ENCODE measurements at regions not wholly inside any gene's neighbourhood (a gene's known extent, or its start where the extent isn't known, plus 50 kb on each side); places are given as distances from the start of the nearest gene placed in this dataset.

DNA sequence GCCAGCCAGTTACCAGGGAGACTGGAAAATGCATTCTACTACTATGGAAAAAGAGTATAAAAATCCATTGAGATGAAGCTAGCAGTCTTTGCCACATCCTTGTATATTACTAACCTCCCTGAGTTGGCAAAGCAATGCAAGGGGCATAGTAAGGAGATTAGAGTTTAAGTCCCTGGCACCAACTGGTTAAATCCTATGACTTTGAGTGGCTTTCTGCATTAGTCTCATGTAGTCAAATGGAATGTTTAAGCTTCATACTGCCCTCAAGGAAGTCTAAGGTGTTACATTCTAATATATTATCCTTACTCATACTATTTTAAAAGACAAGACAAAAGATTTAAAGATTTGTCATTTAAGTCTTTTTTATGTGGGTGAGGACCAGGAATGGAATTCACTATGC lies 110.1 kb downstream of the INHBA start:
- TF ChIP-seq, protein P1, sequence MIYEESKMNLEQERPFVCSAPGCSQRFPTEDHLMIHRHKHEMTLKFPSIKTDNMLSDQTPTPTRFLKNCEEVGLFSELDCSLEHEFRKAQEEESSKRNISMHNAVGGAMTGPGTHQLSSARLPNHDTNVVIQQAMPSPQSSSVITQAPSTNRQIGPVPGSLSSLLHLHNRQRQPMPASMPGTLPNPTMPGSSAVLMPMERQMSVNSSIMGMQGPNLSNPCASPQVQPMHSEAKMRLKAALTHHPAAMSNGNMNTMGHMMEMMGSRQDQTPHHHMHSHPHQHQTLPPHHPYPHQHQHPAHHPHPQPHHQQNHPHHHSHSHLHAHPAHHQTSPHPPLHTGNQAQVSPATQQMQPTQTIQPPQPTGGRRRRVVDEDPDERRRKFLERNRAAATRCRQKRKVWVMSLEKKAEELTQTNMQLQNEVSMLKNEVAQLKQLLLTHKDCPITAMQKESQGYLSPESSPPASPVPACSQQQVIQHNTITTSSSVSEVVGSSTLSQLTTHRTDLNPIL (CRISPR knock-in tag; IDR thresholded peaks at IDR 0.05; ENCODE audit: low read depth), result no peak
- TF ChIP-seq, protein P2, sequence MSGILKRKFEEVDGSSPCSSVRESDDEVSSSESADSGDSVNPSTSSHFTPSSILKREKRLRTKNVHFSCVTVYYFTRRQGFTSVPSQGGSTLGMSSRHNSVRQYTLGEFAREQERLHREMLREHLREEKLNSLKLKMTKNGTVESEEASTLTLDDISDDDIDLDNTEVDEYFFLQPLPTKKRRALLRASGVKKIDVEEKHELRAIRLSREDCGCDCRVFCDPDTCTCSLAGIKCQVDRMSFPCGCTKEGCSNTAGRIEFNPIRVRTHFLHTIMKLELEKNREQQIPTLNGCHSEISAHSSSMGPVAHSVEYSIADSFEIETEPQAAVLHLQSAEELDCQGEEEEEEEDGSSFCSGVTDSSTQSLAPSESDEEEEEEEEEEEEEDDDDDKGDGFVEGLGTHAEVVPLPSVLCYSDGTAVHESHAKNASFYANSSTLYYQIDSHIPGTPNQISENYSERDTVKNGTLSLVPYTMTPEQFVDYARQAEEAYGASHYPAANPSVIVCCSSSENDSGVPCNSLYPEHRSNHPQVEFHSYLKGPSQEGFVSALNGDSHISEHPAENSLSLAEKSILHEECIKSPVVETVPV (CRISPR knock-in tag; IDR thresholded peaks at IDR 0.05), result no peak
- TF ChIP-seq ZC3H10 (CRISPR knock-in tag; IDR thresholded peaks at IDR 0.05), result no peak
- TF ChIP-seq ZFP3 (CRISPR knock-in tag; IDR thresholded peaks at IDR 0.05), result no peak
- TF ChIP-seq OSR1 (CRISPR knock-in tag; IDR thresholded peaks at IDR 0.05), result no peak
- TF ChIP-seq BACH2 (CRISPR knock-in tag; IDR thresholded peaks at IDR 0.05; ENCODE audit: borderline replicate concordance), result no peak
- no peak for TF ChIP-seq TCF4 (CRISPR knock-in tag; IDR thresholded peaks at IDR 0.05; ENCODE audit: borderline replicate concordance)
- TF ChIP-seq ZNF8 (CRISPR knock-in tag; IDR thresholded peaks at IDR 0.05), result no peak
- TF ChIP-seq, protein P3, sequence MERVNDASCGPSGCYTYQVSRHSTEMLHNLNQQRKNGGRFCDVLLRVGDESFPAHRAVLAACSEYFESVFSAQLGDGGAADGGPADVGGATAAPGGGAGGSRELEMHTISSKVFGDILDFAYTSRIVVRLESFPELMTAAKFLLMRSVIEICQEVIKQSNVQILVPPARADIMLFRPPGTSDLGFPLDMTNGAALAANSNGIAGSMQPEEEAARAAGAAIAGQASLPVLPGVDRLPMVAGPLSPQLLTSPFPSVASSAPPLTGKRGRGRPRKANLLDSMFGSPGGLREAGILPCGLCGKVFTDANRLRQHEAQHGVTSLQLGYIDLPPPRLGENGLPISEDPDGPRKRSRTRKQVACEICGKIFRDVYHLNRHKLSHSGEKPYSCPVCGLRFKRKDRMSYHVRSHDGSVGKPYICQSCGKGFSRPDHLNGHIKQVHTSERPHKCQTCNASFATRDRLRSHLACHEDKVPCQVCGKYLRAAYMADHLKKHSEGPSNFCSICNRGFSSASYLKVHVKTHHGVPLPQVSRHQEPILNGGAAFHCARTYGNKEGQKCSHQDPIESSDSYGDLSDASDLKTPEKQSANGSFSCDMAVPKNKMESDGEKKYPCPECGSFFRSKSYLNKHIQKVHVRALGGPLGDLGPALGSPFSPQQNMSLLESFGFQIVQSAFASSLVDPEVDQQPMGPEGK (CRISPR knock-in tag; IDR thresholded peaks at IDR 0.05; ENCODE audit: borderline replicate concordance), result no peak
- TF ChIP-seq, protein P4, sequence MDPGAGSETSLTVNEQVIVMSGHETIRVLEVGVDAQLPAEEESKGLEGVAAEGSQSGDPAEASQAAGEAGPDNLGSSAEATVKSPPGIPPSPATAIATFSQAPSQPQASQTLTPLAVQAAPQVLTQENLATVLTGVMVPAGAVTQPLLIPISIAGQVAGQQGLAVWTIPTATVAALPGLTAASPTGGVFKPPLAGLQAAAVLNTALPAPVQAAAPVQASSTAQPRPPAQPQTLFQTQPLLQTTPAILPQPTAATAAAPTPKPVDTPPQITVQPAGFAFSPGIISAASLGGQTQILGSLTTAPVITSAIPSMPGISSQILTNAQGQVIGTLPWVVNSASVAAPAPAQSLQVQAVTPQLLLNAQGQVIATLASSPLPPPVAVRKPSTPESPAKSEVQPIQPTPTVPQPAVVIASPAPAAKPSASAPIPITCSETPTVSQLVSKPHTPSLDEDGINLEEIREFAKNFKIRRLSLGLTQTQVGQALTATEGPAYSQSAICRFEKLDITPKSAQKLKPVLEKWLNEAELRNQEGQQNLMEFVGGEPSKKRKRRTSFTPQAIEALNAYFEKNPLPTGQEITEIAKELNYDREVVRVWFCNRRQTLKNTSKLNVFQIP (CRISPR knock-in tag; IDR thresholded peaks at IDR 0.05; ENCODE audit: borderline replicate concordance, low read depth), result no peak

DNA sequence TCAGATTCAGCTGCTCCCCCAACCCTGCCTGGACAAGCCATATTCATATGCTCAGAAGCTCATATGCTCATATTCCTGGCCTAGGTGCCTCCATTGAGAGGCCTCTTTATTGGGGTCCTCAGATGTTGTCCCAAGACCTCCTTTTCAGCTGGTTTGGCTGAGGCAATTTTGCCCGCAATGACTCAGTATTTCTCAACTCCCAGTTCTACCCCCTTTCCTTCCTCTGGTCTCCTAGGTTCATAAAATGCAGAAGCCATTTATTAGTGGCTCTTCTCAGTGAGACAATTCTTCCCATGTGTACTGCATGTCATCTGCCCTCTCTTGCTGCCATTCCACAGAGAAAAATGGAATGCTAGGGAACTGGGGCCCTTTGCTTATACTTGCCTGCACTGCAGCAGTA lies 110.7 kb downstream of the INHBA start:
- TF ChIP-seq ZFP3 (CRISPR knock-in tag; IDR thresholded peaks at IDR 0.05) (no peak), BACH2 (CRISPR knock-in tag; IDR thresholded peaks at IDR 0.05; ENCODE audit: borderline replicate concordance) (no peak), ZC3H10 (CRISPR knock-in tag; IDR thresholded peaks at IDR 0.05) (no peak), ISL1 (CRISPR knock-in tag; IDR thresholded peaks at IDR 0.05) (no peak), ARNTL (CRISPR knock-in tag; IDR thresholded peaks at IDR 0.05; ENCODE audit: borderline replicate concordance, low read depth) (no peak), OSR1 (CRISPR knock-in tag; IDR thresholded peaks at IDR 0.05) (no peak), ESRRG (CRISPR knock-in tag; IDR thresholded peaks at IDR 0.05) (no peak), TCF4 (CRISPR knock-in tag; IDR thresholded peaks at IDR 0.05; ENCODE audit: borderline replicate concordance) (no peak), ZNF8 (CRISPR knock-in tag; IDR thresholded peaks at IDR 0.05) (no peak), ZNF70 (CRISPR knock-in tag; IDR thresholded peaks at IDR 0.05) (no peak)
- TF ChIP-seq, protein P1 (CRISPR knock-in tag; IDR thresholded peaks at IDR 0.05; ENCODE audit: low read depth), result no peak
- TF ChIP-seq, protein P4 (CRISPR knock-in tag; IDR thresholded peaks at IDR 0.05; ENCODE audit: borderline replicate concordance, low read depth), result no peak
- TF ChIP-seq, protein P2 (CRISPR knock-in tag; IDR thresholded peaks at IDR 0.05), result no peak
- TF ChIP-seq, protein P5, sequence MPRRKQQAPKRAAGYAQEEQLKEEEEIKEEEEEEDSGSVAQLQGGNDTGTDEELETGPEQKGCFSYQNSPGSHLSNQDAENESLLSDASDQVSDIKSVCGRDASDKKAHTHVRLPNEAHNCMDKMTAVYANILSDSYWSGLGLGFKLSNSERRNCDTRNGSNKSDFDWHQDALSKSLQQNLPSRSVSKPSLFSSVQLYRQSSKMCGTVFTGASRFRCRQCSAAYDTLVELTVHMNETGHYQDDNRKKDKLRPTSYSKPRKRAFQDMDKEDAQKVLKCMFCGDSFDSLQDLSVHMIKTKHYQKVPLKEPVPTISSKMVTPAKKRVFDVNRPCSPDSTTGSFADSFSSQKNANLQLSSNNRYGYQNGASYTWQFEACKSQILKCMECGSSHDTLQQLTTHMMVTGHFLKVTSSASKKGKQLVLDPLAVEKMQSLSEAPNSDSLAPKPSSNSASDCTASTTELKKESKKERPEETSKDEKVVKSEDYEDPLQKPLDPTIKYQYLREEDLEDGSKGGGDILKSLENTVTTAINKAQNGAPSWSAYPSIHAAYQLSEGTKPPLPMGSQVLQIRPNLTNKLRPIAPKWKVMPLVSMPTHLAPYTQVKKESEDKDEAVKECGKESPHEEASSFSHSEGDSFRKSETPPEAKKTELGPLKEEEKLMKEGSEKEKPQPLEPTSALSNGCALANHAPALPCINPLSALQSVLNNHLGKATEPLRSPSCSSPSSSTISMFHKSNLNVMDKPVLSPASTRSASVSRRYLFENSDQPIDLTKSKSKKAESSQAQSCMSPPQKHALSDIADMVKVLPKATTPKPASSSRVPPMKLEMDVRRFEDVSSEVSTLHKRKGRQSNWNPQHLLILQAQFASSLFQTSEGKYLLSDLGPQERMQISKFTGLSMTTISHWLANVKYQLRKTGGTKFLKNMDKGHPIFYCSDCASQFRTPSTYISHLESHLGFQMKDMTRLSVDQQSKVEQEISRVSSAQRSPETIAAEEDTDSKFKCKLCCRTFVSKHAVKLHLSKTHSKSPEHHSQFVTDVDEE (CRISPR knock-in tag; IDR thresholded peaks at IDR 0.05), result no peak
- TF ChIP-seq, protein P3 (CRISPR knock-in tag; IDR thresholded peaks at IDR 0.05; ENCODE audit: borderline replicate concordance), result no peak
- no peak for ATAC-seq

More for the DNA sequence above, 110.1 kb downstream of the INHBA start:
- ATAC-seq, result no peak

Measured in SK-N-SH treated with all-trans-retinoic acid at 6 μM for 48 hours (cell line).